ENCODE measurements at regions not wholly inside any gene's neighbourhood (a gene's known extent, or its start where the extent isn't known, plus 50 kb on each side); places are given as distances from the start of the nearest gene placed in this dataset.

- H3K27ac ChIP-seq (ENCODE audit: low read depth in 1 of 2, low read length in 1 of 2): no peak overlapping the region
- no peak overlapping the region for H3K4me3 ChIP-seq
- peaks cover 0 to 15% (median 9%) of the 10 kb centered on the region in 5 donors for H3K4me1 ChIP-seq (ENCODE audit: control insufficient read depth in 5 of 5, insufficient read depth in 5 of 5, low read length in 5 of 5)
- no peak for DNase-seq
- TF ChIP-seq, protein P1, sequence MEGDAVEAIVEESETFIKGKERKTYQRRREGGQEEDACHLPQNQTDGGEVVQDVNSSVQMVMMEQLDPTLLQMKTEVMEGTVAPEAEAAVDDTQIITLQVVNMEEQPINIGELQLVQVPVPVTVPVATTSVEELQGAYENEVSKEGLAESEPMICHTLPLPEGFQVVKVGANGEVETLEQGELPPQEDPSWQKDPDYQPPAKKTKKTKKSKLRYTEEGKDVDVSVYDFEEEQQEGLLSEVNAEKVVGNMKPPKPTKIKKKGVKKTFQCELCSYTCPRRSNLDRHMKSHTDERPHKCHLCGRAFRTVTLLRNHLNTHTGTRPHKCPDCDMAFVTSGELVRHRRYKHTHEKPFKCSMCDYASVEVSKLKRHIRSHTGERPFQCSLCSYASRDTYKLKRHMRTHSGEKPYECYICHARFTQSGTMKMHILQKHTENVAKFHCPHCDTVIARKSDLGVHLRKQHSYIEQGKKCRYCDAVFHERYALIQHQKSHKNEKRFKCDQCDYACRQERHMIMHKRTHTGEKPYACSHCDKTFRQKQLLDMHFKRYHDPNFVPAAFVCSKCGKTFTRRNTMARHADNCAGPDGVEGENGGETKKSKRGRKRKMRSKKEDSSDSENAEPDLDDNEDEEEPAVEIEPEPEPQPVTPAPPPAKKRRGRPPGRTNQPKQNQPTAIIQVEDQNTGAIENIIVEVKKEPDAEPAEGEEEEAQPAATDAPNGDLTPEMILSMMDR (IDR thresholded peaks at IDR 0.05; ENCODE audit: control extremely low read depth, extremely low read depth): no peak
- WGBS, 2 donors: 94 to 97% methylated on average over 3 of the region's 3 CpGs
- no peak for ATAC-seq (ENCODE audit: insufficient read depth, low FRiP score)
- no peaks in the 10 kb centered on the region for H3K36me3 ChIP-seq (ENCODE audit: control insufficient read depth in 4 of 4, insufficient read depth in 4 of 4, low read length in 4 of 4)
- no peak overlapping the region for H3K9ac ChIP-seq (ENCODE audit: insufficient read depth in 1 of 2, low read length in 2 of 2)
- peaks cover 0 to 8% (median 0%) of the 10 kb centered on the region in 4 donors for H3K9me3 ChIP-seq (ENCODE audit: control insufficient read depth in 4 of 4, insufficient read depth in 3 of 4, low read length in 3 of 4)
- H3K27me3 ChIP-seq (ENCODE audit: control insufficient read depth in 3 of 3, insufficient read depth in 3 of 3, low read length in 2 of 3): no peaks in the 10 kb centered on the region
These were observed 354.8 kb downstream of the CD83 start for GRCh38 chr6:14472255-14472985.

DNA sequence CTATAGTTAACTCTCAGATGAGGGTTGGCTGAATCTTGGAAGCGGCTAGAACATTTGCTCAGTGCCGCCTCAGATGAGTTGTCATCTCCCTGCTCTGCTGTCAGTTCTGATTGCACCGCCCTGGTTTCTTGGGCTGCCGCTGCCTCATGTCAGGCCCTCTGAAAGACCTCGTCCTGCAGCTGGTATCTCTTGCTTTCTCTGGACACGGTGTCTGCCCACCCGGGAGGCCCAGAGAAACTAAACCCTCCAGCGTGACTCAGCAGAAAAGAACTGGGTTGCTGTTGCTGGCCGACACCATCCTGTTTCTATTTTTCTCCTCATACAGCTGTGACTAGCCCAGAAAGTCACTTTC is 355.4 kb downstream of the CD83 start:
- Histone ChIP-seq H3K4me1 (ENCODE audit: control insufficient read depth in 5 of 5, insufficient read depth in 5 of 5, low read length in 5 of 5) (peaks cover 0 to 20% (median 14%) of the 10 kb centered on the region in 5 donors), H3K9ac (ENCODE audit: insufficient read depth in 1 of 2, low read length in 2 of 2) (no peak overlapping the region), H3K9me3 (ENCODE audit: control insufficient read depth in 4 of 4, insufficient read depth in 3 of 4, low read length in 3 of 4) (peaks cover 0 to 8% (median 0%) of the 10 kb centered on the region in 4 donors), H3K4me3 (no peak overlapping the region), H3K27me3 (ENCODE audit: control insufficient read depth in 3 of 3, insufficient read depth in 3 of 3, low read length in 2 of 3) (no peaks in the 10 kb centered on the region), H3K36me3 (ENCODE audit: control insufficient read depth in 4 of 4, insufficient read depth in 4 of 4, low read length in 4 of 4) (no peaks in the 10 kb centered on the region), H3K27ac (ENCODE audit: low read depth in 1 of 2, low read length in 1 of 2) (no peak overlapping the region)
- ATAC-seq (ENCODE audit: insufficient read depth, low FRiP score) (no peak), DNase-seq (no peak)
- TF ChIP-seq, protein P1 (IDR thresholded peaks at IDR 0.05; ENCODE audit: control extremely low read depth, extremely low read depth): no peak
- WGBS, 2 donors: 53 to 68% methylated on average over 9 of the region's 9 CpGs

GRCh38 chr6:14474816-14475215 is 357.2 kb downstream of the CD83 start:
- Histone ChIP-seq H3K27me3 (ENCODE audit: control insufficient read depth in 3 of 3, insufficient read depth in 3 of 3, low read length in 2 of 3) (no peaks in the 10 kb centered on the region), H3K27ac (ENCODE audit: low read depth in 1 of 2, low read length in 1 of 2) (no peak overlapping the region), H3K4me1 (ENCODE audit: control insufficient read depth in 5 of 5, insufficient read depth in 5 of 5, low read length in 5 of 5) (peaks cover 0 to 37% (median 21%) of the 10 kb centered on the region in 5 donors), H3K9me3 (ENCODE audit: control insufficient read depth in 4 of 4, insufficient read depth in 3 of 4, low read length in 3 of 4) (peaks cover 0 to 5% (median 0%) of the 10 kb centered on the region in 4 donors), H3K4me3 (no peak overlapping the region), H3K9ac (ENCODE audit: insufficient read depth in 1 of 2, low read length in 2 of 2) (no peak overlapping the region), H3K36me3 (ENCODE audit: control insufficient read depth in 4 of 4, insufficient read depth in 4 of 4, low read length in 4 of 4) (no peaks in the 10 kb centered on the region)
- TF ChIP-seq, protein P1 (IDR thresholded peaks at IDR 0.05; ENCODE audit: control extremely low read depth, extremely low read depth): no peak
- WGBS, 2 donors: 80 to 90% methylated on average over 2 of the region's 2 CpGs
- ATAC-seq (ENCODE audit: insufficient read depth, low FRiP score) (no peak), DNase-seq (no peak)
